Heart left ventricle (tissue), 13 donors: ENCODE measurements at regions not wholly inside any gene's neighbourhood (a gene's known extent, or its start where the extent isn't known, plus 50 kb on each side); places are given as distances from the start of the nearest gene placed in this dataset.

Experiments used
- CTCF ChIP-seq, 12 donors: fragments of 200-600 bp; sonication (generic) in 4 of 12; IDR thresholded peaks; one replicate each; pipeline versions ENCODE4 v1.5.0 to v1.8.0; 2018 to 2022; ENCODE audit warnings: antibody characterized with exemption in 12 of 12, mild to moderate bottlenecking in 5 of 12
- POLR2A ChIP-seq, 2 donors: fragments of 450-650 bp; IDR thresholded peaks; one replicate each; pipeline ENCODE4 v1.6.1; 2017; ENCODE audit warnings: antibody characterized with exemption in 2 of 2, mild to moderate bottlenecking in 2 of 2, moderate library complexity in 2 of 2
- donor health status: ischemic (EF 13 %, LVEDD 7.1; RV severe dilation, severe dysfunction).
- donor health status: DM: no; HTN: yes; CAD: no.
- donor health status: DM: no; HTN: no; CAD: no.
- donor health status: ischemic (EF 25% LVEDD 6.9; RV normal size, moderate dysfunction).
- donor health status: ischemic (EF 25% LVEDD 5.7; RV mildly dilated, moderate dysfunction).
- donor health status: ischemic (EF 35%, LVEDD 5.7; RV mildly dilated, moderate dysfunction).
- donor health status: nonischemic (EF 11% LVEDD 7.7; RV severe dilation, severe dysfunction).
- donor health status: DM: yes; HTN: yes; CAD: no.
- donor health status: PGD.
- donor health status: ischemic (EF 29% LVEDD 5.4; RV normal size, mild dysfunction).
- donor health status: nonischemic (EF 23%, LVEDD 6.1; RV moderate dilation, normal function).

GRCh38 chr17:63033142-63033541 is 67.1 kb downstream of the TANC2 start:
- TF ChIP-seq CTCF (IDR thresholded peaks at IDR 0.05): no peak
- TF ChIP-seq POLR2A (IDR thresholded peaks at IDR 0.05): no peak
